ENCODE measurements at regions not wholly inside any gene's neighbourhood (a gene's known extent, or its start where the extent isn't known, plus 50 kb on each side); places are given as distances from the start of the nearest gene placed in this dataset.

DNA sequence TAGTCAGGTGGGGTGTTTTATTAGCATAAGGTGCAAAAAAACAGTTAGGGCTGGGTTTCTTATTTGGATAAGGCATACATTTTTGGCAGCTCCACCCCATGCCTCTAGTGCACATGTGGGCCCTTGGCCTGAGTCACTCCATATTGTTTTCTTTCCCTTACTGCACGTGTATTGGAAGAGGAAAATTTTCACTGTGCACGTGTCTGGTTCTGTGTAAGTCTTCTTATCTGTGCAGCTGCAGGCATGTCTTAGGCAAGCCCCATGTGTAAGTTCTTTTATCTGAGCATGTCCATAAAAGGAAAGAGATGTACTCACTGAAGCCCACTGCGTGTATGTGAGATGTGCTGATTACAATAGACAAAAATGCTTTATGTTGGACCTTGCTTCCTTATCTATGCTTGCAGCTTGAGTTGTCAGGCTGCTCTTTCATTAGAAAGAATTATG lies 540.3 kb upstream of the IGFBP3 start:
- DNase-seq, result no peak

DNA sequence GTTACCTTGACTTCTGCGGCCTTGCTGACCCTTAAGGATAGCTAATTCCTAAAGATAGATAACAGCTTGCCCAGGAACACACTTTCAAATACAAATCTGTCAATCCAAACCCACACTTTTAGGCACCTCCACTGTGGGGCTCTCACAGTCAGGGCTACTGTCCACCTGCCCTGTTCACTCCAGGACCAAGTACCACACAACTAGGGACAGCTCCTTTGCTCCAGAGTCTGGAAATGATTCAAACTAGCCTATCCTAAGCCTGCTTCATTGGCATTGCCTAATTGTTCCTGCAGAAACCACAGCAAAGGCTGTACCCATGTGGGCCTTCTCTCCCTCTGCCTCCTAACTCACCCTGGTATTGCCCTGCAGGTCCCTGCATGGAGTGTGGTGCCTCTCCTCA lies 538.9 kb upstream of the IGFBP3 start:
- DNase-seq, result no peak

GRCh38 chr7:46454816-46455215 lies 533.7 kb upstream of the IGFBP3 start:
- no peak for DNase-seq

DNA sequence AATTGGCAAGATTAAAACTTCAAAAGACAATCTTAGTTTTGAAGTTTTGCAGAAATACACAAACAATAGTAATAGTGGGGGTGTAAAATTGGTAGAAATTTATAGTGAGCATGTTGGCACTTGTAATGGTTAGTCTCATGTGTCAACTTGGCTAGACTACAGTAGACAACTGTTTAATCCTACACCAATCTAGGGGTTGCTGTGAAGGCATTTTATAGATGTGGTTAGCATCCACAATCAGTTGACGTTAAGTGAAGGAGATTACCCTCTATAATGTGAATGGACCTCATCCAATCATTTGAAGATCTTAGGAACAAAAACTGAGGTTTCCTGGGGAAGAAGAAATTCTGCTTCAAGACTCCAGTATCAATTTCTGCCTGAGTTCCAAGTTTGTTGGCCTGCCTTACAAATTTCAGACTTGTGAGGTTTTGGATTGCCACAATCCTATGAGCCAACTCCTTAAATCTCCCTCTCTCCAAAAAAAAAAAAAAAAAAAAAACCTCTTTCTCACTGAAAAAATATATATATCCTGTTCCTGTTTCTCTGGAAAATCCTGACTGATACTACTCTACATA lies 531.6 kb upstream of the IGFBP3 start:
- no peak for DNase-seq

- DNase-seq, result no peak
These were observed 530.8 kb upstream of the IGFBP3 start for GRCh38 chr7:46451846-46452245.

DNA sequence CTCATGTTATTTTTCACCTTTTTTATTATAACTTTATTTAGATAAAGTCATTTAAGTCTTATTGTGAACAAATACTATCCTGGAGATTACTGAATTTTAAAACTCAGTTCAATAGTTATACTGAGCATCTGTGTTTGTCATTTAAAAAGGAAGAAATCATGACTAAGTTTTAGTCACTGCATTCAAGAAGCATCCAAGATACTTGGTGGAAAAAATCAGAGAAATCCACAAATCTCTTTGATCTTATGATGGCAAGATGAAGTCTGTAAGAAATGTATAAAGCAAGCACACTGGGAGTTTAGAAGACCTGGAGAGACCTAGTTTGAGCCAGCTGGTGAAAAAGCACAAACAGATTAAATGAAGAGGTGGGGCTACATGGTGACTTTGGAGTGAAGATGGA lies 529.8 kb upstream of the IGFBP3 start:
- DNase-seq, result no peak

GRCh38 chr7:46450425-46450824 lies 529.4 kb upstream of the IGFBP3 start:
- no peak for DNase-seq

- DNase-seq, result no peak
These were observed 528.7 kb upstream of the IGFBP3 start for GRCh38 chr7:46449743-46450142.

- DNase-seq, result no peak
These were observed 527.4 kb upstream of the IGFBP3 start for GRCh38 chr7:46448478-46448877.

DNA sequence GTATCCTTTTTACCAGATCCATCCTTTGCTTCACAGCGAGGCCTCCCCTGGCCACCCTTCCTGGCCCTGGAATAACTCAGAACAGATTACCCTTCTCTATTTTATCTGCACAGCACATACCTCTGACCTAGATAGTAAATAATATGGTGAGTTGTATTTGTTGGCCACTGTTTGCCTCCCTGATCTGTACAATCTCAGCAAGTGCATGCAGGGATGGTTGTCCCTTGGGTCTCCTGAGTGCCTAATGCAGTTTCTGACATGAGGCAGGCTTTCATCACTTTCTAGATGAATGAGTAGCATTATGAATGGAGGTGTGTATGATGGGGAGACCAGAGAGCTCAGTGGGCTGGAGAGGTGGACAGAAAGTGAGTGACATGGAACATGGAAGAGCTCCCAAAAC lies 525.1 kb upstream of the IGFBP3 start:
- no peak for DNase-seq

- DNase-seq, result no peak
These were observed 523.2 kb upstream of the IGFBP3 start for GRCh38 chr7:46444256-46444655.

GRCh38 chr7:46440186-46440585 lies 519.1 kb upstream of the IGFBP3 start:
- DNase-seq, result no peak

- no peak for DNase-seq
These were observed 511.6 kb upstream of the IGFBP3 start for GRCh38 chr7:46432708-46433107.

GRCh38 chr7:46428295-46428694 lies 507.2 kb upstream of the IGFBP3 start:
- DNase-seq, result no peak

- DNase-seq, result no peak
These were observed 503.9 kb upstream of the IGFBP3 start for GRCh38 chr7:46424934-46425333.

DNA sequence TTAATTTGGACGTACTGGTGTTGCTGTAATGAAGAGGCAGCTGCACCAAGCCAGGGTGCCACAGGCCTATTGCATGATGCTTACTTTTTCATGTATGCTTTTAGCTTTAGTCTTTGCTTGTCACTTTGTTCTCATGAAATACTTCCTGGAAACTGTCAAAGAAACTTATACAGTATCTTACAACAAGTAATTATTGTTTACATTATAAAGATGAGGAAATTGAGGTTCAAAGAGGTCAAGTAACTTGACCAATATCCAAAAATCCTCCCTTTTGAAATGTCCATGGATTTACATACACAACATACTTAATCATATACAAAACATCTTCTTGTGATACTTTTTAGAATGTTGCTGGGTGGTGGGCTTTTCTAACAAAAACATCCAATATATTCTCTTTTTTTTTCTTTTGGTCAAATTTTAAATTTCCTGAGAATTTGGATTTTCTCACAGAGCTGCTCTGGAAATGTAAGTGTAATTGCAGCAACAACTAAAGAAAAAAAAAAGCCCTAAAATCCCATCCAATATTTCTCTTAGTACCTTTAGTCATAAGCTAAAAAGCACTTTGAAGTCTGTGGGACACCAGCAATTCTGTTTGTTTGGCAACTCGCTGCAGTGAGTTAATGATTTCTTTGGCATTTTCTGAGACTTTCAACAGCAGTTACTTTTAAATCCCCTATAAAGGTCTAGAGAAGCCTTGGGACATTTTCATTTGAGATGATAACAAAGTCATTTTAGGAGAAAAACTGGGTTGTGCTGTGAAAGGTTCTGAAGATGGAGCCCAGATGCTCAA lies 500.6 kb upstream of the IGFBP3 start:
- no peak for DNase-seq

GRCh38 chr7:46414946-46415345 lies 493.9 kb upstream of the IGFBP3 start:
- no peak for DNase-seq

GRCh38 chr7:46411236-46411635 lies 490.2 kb upstream of the IGFBP3 start:
- DNase-seq, result no peak

DNA sequence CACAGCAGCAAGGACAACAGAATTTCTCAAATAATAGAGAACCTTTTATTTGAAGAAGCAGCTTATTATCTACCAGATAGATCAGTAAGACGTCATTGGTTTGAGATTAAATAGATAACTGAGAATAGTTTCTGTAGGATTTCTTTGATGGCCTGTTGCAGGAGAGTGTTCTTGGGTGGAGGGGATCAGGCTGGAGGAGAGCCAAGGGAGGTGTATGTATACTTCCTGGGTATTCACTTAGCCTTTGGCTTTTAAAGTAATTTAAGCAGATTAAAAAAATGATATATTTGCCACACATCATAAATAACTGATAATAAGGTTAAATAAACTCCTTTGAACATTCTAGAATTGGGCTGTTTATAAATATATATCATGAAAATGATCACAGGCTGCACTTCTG lies 486.1 kb upstream of the IGFBP3 start:
- no peak for DNase-seq

DNA sequence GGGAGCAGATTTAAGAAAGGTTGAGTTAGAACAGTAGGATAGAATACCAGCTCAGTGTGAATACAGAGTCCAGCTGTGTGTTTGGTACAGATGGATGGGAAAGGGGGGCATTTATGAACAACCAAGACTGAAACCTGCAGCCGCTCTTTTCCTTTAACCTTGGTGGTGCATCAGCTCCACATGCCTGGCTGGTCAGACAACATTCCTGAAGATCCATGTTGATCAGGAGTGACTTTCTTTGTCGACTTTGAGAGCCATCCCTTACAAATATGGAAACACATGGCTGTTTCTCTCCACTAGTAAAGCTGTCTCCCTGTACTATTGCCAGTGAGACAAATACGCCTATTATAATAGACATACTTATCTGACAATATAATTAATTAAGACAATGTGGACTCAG lies 476.5 kb upstream of the IGFBP3 start:
- no peak for DNase-seq

DNA sequence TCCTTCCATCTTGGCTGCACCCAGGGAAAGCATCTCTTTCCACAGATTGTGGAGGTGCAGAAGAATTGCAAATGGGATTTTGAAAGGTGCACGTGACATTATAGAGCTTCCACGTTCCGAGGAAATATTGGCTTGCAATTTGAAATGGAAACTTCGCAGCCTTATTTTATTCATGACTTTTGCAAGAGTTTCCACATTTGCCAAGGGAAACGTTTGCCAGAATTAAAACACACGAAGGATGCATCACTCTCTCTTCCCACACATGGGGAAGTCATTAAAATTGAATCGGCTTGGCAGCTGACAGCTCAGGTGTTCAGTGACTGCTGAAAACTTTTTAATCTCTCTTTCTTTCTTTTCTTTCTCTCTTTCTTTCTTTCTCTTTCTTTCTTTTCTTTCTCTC lies 475.4 kb upstream of the IGFBP3 start:
- DNase-seq, result no peak

DNA sequence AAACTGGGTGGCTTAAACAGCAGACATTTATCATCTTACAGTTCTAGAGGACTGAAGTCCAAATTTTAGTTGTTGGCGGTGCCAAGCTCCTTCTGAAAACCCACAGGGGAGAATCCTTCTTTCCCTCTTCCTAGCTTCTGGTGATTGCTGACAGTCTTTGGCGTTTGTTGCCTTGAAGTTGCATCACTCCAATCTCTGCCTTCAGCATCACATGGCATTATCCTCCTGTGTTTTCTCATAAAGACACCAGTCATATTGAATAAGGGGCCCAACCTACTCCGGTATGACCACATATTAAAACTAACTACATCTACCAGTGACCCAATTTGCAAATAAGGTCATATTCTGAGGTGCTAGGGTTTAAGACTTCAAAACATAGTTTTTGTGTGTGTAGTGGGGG lies 472.1 kb upstream of the IGFBP3 start:
- no peak for DNase-seq

- no peak for DNase-seq
These were observed 470.4 kb upstream of the IGFBP3 start for GRCh38 chr7:46391231-46392201.

GRCh38 chr7:46390042-46390441 lies 469.0 kb upstream of the IGFBP3 start:
- DNase-seq, result no peak

Measured in CD4-positive, alpha-beta T cell treated with Interleukin-15 for 1 hour (primary cell).